Gastroesophageal sphincter (tissue), 4 donors: ENCODE measurements at regions not wholly inside any gene's neighbourhood (a gene's known extent, or its start where the extent isn't known, plus 50 kb on each side); places are given as distances from the start of the nearest gene placed in this dataset.

ENCODE experiments used
- ATAC-seq: fragments of 150-250 bp; one replicate; pipeline ENCODE4 v1.9.1; 2016; ENCODE audit warnings: mild to moderate bottlenecking, moderate library complexity
- H3K27ac ChIP-seq, 4 donors: fragments of 200-600 bp; sonication (generic) in 3 of 4; 1 replicate in 3 of 4; 2 replicates in 1 of 4; pipeline ENCODE4 v1.5.1; 2016 to 2019
- H3K27me3 ChIP-seq: fragments of 200-600 bp; sonication (generic); one replicate; pipeline ENCODE4 v1.5.1; 2019
- H3K36me3 ChIP-seq, 2 donors: fragments of 200-600 bp; sonication (generic); one replicate each; pipeline ENCODE4 v1.5.1; 2019; ENCODE audit warnings: control low read depth in 1 of 2
- H3K4me1 ChIP-seq, 3 donors: fragments of 200-600 bp; sonication (generic); 1 replicate in 2 of 3; 2 replicates in 1 of 3; pipeline ENCODE4 v1.5.1; 2016 to 2019; ENCODE audit warnings: control low read depth in 2 of 3
- H3K4me3 ChIP-seq, 2 donors: fragments of 200-600 bp; sonication (generic); one replicate each; pipeline ENCODE4 v1.5.1; 2019; ENCODE audit warnings: mild to moderate bottlenecking in 1 of 2, moderate library complexity in 1 of 2
- H3K9me3 ChIP-seq, 3 donors: fragments of 200-600 bp; sonication (generic); one replicate each; pipeline ENCODE4 v1.5.1; 2017 to 2019; ENCODE audit warnings: control low read depth in 2 of 3
- CTCF ChIP-seq, 4 experiments: fragments of 200-600 bp in 2 of 4; fragments of 450-650 bp in 2 of 4; sonication (generic) in 1 of 4; IDR thresholded peaks; one replicate each; pipeline ENCODE4 v1.5.1; 2017 to 2019; ENCODE audit warnings: antibody characterized with exemption in 4 of 4, mild to moderate bottlenecking in 2 of 4, moderate library complexity in 2 of 4
- EP300 ChIP-seq: sonication (generic); formaldehyde crosslinking; IDR thresholded peaks from one replicate; pipeline ENCODE4 v1.6.1; 2017; ENCODE audit warnings: antibody characterized with exemption, mild to moderate bottlenecking
- POLR2A ChIP-seq, 2 donors: fragments of 450-650 bp; IDR thresholded peaks; one replicate each; pipeline ENCODE4 v1.6.1; 2017; ENCODE audit warnings: antibody characterized with exemption in 2 of 2, mild to moderate bottlenecking in 2 of 2, moderate library complexity in 1 of 2
- POLR2AphosphoS5 ChIP-seq: sonication (generic); formaldehyde crosslinking; IDR thresholded peaks from one replicate; pipeline ENCODE4 v1.6.1; 2017; ENCODE audit warnings: antibody characterized with exemption
- WGBS, 2 donors: methylation state at CpG; one replicate each; pipeline ENCODE4 v1.1.5; 2018; ENCODE audit warnings: low coverage in 1 of 2; 5-methylcytosine and 5-hydroxymethylcytosine counted together

- ATAC-seq: no peak
- peaks cover 33% of the 10 kb centered on the region for H3K27me3 ChIP-seq
- H3K36me3 ChIP-seq: no peaks in the 10 kb centered on the region
- H3K27ac ChIP-seq: no peak overlapping the region
- H3K4me3 ChIP-seq: no peak overlapping the region
- no peak for TF ChIP-seq CTCF (IDR thresholded peaks at IDR 0.05)
- TF ChIP-seq POLR2A (IDR thresholded peaks at IDR 0.05): no peak
- peaks cover 0 to 30% (median 19%) of the 10 kb centered on the region in 3 donors for H3K4me1 ChIP-seq
- WGBS, 2 donors: 88 to 100% methylated on average over 1 to 8 of the region's 21 CpGs
- no peaks in the 10 kb centered on the region for H3K9me3 ChIP-seq
Observed at GRCh38 chr9:134234687-134235359, 70.5 kb upstream of the RNU6ATAC start.

GRCh38 chr9:134235366-134235765 lies 71.0 kb upstream of the RNU6ATAC start:
- Histone ChIP-seq H3K4me3 (no peak overlapping the region), H3K27ac (no peak overlapping the region), H3K4me1 (peaks cover 0 to 27% (median 16%) of the 10 kb centered on the region in 3 donors), H3K27me3 (peaks cover 38% of the 10 kb centered on the region), H3K36me3 (no peaks in the 10 kb centered on the region), H3K9me3 (no peaks in the 10 kb centered on the region)
- no CpG with 5 or more reads among the region's 16 CpGs for WGBS, 2 donors
- no peak for ATAC-seq
- TF ChIP-seq CTCF (IDR thresholded peaks at IDR 0.05): no peak
- no peak for TF ChIP-seq POLR2AphosphoS5
- TF ChIP-seq EP300: no peak
- no peak for TF ChIP-seq POLR2A (IDR thresholded peaks at IDR 0.05)

GRCh38 chr9:134236001-134236421 lies 71.6 kb upstream of the RNU6ATAC start:
- Histone ChIP-seq H3K4me1 (peaks cover 0 to 20% (median 10%) of the 10 kb centered on the region in 3 donors), H3K4me3 (no peak overlapping the region), H3K36me3 (no peaks in the 10 kb centered on the region), H3K27me3 (peaks cover 44% of the 10 kb centered on the region), H3K9me3 (no peaks in the 10 kb centered on the region), H3K27ac (no peak overlapping the region)
- no CpG with 5 or more reads among the region's 6 CpGs for WGBS, 2 donors
- ATAC-seq: no peak
- no peak for TF ChIP-seq CTCF (IDR thresholded peaks at IDR 0.05)
- no peak for TF ChIP-seq POLR2AphosphoS5
- no peak for TF ChIP-seq POLR2A (IDR thresholded peaks at IDR 0.05)
- TF ChIP-seq EP300: no peak

- TF ChIP-seq POLR2AphosphoS5: no peak
- TF ChIP-seq CTCF (IDR thresholded peaks at IDR 0.05): no peak
- TF ChIP-seq EP300: no peak
- TF ChIP-seq POLR2A (IDR thresholded peaks at IDR 0.05): no peak
- no peak for ATAC-seq
- Histone ChIP-seq H3K9me3 (no peaks in the 10 kb centered on the region), H3K4me3 (no peak overlapping the region), H3K36me3 (no peaks in the 10 kb centered on the region), H3K27me3 (peaks cover 52% of the 10 kb centered on the region), H3K4me1 (peaks cover 0 to 10% (median 0%) of the 10 kb centered on the region in 3 donors), H3K27ac (no peak overlapping the region)
- no CpG with 5 or more reads among the region's 13 CpGs for WGBS, 2 donors
Observed at GRCh38 chr9:134236935-134237629, 72.7 kb upstream of the RNU6ATAC start.
